ENCODE measurements at regions not wholly inside any gene's neighbourhood (a gene's known extent, or its start where the extent isn't known, plus 50 kb on each side); places are given as distances from the start of the nearest gene placed in this dataset.

DNA sequence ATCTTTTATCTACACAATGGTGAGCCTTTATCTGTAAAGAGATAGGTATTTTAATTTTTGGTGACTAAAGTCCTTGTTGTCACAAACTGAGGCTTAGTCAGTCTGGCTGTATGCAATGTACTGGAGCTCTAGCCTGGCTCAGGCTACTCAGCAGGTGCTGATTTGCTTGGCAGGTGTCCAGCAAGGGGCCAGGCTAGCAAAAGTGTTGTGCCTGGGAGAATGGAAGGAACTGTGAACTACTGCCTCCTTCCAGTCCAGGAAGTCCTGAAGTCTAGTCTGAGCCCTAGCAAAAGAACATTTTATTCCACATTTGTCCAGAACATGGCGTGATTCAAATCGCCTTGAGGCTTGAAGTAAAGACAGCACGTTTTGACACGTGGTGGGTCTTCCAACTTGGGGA, 260.5 kb downstream of the CCDC85A start:
- H3K4me3 ChIP-seq (ENCODE audit: low read depth, low read length) = no peak overlapping the region
- DNase-seq (ENCODE audit: low read depth) = peak; percentile 23

DNA sequence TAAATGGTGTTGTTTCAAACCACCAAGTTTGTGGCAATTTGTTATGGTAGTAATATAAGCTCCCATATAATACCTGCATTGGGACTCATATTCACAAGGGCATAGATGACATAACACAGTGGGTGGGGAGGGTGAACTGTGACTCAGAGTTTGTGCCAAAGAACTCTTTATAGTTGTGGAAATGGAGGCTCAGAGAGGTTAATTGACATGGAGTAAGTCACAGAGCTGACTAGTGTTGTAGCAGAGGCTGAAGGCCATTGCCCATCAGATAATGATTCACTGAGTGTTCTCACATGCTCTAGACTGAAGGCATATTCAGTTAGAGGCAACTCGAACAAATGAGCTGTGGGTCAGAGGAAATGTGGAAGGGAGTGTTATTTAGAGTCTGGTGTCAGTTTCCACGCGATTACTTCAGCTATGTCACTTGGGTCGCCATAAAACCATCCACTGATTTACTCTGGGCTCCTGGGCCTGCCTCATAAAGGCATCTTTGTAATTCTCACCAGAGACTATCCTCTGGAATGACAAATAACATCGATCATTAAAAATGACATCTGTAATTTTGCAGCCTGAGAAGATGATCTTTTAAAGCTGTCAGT, 264.7 kb downstream of the CCDC85A start:
- DNase-seq (ENCODE audit: low read depth) = no peak
- no peak overlapping the region for H3K4me3 ChIP-seq (ENCODE audit: low read depth, low read length)

DNA sequence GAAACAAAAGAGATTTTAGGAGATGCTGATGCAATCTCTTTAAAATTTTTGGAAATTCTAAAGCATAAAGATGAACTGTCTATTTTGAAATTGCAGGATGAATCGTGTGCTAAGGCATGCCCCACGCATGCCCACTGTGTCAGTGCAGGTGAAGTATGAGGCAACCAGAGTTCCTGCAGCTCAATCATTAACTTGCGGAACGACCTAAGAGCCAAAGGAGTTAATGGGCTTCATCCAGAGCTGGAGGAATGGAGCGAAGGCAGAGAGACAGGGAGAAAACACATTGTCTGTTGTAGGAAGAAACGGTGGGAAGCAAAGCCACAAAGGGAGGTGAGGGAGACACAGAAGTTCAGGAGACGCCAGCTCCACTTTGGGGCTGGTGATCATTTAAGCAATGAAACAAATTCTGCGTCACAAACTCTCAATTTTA, 265.2 kb downstream of the CCDC85A start:
- H3K4me3 ChIP-seq (ENCODE audit: low read depth, low read length) = no peak overlapping the region
- peak; percentile 17 for DNase-seq (ENCODE audit: low read depth)

DNA sequence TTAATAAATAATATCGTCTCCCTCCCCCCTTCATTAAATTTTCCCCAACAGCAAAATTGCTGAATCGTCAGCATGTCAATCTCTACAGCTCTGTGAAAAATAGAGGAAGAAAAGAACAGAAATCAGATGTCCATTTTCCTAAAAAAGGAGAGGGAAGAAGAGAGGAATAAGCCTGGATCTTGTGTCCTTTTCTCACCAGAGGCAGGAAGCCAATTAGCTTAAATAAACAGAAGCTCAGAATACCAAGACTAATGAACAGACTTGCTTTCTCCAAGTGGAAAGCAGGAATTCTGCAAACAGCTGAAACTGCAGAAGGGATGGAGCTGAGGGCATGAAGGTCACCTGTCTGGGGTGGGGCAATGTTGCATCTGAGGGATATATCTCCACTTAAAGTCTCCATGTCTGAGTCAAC, 265.7 kb downstream of the CCDC85A start:
- H3K4me3 ChIP-seq (ENCODE audit: low read depth, low read length) = no peak overlapping the region
- DNase-seq (ENCODE audit: low read depth) = no peak

DNA sequence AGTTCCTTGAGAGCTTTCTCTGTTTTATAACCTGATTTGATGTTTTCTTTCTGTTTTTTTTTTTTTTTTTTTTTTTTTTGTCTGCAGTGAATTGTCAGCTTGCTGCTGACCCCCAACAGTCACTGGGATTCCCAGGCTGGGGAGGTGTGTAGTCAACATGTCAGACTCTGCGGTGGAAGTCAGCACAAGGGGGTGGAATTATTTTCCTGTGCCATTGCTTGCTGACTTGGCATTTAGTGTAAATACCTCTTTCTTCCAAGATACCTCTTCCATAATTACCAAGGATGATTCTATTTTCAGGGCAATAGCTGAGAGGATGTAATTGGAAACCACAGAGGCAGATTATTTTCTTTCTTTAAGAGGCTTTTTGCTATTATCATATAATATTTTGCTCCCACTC, 266.3 kb downstream of the CCDC85A start:
- DNase-seq (ENCODE audit: low read depth) = no peak
- H3K4me3 ChIP-seq (ENCODE audit: low read depth, low read length) = no peak overlapping the region

DNA sequence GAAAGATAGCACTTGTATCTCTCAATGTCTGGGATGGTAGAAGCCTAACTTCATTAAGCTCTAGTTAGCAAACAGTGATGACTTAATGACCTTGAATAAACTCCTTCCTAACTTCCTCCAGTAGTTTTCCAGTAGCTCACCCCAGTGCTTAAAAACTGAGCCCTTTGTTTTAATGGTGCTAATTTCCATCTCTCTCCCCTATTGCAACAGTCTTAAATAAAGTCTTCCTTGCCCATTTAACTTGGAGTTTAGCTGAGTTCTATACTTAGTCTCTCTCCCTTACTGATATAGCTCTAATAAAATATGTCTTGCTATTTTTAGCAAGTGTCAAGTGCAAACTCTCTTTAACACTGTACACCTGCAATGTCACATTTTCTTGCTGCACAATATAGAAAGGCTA, 267.0 kb downstream of the CCDC85A start:
- no peak for DNase-seq (ENCODE audit: low read depth)
- H3K4me3 ChIP-seq (ENCODE audit: low read depth, low read length) = no peak overlapping the region

DNA sequence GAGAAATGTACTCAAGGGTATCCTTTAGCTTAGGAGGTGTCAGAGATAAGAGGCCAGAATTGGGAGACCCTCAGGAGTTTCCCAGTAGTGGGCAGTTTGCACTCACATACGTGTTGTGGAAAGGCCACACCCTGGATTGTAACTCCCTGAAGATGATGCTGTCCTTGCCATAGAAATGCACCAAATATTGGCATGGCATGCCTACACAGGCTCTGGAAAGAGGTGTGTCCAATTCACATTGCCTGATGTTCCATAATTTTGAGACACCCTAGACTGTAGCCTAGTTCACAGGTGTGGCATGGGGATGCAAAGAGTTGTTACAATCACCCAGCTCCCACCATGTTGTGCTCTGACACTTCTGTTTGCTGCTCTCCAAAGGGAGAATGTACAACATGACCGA, 271.9 kb downstream of the CCDC85A start:
- no peak for DNase-seq (ENCODE audit: low read depth)
- H3K4me3 ChIP-seq (ENCODE audit: low read depth, low read length) = no peak overlapping the region

DNA sequence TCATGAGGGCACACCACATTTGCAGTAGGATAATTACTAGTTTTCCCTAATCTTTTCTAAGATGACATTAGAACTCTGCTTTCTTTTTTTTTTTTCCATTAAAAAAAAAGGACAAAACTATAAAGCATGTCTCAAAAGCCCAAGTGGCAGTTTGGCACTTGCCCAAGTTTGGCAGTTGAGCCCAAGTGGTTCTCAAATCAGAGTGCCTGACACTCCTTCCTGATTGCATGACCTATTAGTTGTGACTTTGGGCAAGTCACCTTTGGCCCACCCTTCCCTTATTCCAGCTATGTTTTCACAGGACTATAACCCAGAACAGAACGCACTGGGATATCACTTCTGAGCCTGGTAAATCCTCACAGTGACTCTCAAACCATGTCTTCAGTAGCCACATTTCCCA, 273.0 kb downstream of the CCDC85A start:
- H3K4me3 ChIP-seq (ENCODE audit: low read depth, low read length) = no peak overlapping the region
- DNase-seq (ENCODE audit: low read depth) = no peak

DNA sequence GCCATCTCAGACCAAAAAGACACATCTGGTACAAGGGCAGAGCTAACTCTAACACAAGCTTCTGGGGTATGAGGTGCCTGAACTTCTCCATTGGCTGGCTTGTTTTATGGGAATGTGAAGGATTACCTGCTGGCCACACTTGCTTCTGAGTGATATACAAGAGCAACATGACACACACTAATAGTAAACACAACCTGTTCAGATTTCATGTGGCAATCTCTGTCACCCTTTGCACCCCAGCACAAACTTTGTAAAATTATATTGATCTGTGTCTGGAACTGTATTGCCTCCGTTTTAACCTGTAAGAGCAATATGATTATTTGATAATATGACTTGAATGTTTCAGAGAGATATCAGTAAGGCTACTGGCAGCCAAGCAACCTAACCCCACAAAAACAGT, 276.7 kb downstream of the CCDC85A start:
- DNase-seq (ENCODE audit: low read depth) = no peak
- H3K4me3 ChIP-seq (ENCODE audit: low read depth, low read length) = no peak overlapping the region

DNA sequence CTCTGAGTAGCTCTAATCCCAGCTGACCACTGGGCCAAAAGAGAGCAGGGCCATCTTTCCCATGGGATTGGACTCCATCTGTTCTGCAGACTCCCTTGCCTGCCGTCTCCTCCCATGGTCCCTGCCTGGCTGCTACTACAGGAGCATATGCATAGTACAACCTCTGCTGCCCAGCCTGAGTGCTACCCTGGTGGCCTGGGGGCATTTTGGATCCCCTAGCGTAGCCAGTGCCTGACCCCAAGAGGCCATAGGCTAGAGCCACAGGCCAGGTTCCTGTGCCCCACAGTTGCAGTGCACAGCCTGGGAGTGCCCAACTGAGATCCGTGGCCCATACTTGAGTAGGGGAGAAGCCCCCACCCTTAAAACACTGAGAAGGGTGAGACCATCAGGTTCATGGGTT, 280.3 kb downstream of the CCDC85A start:
- H3K4me3 ChIP-seq (ENCODE audit: low read depth, low read length) = no peak overlapping the region
- DNase-seq (ENCODE audit: low read depth) = no peak

DNA sequence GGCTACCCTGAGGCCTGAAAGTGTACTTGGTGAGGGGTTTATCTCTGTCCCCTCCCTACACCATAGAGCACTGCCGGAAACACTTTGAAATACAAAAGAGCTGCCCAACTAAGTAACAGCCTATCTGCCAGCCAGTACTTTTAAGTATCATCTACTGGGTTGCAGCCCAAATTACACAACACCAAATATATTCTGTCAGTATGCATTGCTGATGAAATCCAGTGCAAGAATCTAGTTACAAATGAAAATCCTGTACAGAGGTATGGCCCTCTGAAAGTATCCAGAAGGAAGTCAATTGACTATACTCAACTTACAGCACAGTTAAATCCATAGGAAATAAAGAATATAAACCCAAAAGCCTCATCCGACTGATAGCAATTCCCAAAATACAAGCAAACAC, 280.8 kb downstream of the CCDC85A start:
- H3K4me3 ChIP-seq (ENCODE audit: low read depth, low read length) = no peak overlapping the region
- DNase-seq (ENCODE audit: low read depth) = peak; percentile 65

DNA sequence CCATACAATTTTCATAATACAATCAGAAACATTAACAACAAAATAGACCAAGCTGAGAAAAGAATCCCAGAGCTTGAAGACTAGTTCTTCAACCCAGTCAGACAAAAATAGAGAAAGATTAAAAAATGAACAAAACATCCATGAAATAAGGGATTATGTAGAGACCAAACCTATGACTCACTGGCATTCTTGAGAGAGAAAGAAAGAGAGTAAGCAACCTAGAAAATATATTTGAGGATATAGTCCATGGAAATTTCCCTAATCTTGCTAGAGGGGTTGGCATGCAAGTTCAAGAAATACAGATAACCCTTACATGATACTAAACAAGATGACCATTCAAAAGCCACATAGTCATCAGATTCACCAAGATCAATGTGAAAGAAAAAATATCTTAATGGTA, 281.7 kb downstream of the CCDC85A start:
- no peak overlapping the region for H3K4me3 ChIP-seq (ENCODE audit: low read depth, low read length)
- DNase-seq (ENCODE audit: low read depth) = no peak

DNA sequence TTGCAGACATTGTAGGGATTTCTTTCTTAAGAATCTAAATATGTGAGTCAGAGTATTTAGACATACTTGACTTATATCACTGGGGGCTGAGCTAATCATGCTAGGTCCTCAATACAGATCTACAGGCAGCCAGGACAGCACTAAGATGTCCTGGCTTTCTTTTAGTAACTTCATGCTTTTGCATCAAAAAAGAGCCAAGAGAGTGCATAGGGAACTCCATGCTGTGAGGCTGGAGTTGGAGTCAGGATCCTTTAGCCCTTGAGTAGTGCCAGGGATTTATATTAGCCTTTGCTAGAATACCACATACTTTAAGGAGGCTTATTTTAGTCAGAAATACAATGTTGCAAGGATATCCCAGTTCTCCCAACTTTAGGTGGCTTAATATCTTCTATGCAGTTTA, 289.7 kb downstream of the CCDC85A start:
- DNase-seq (ENCODE audit: low read depth) = no peak
- no peak overlapping the region for H3K4me3 ChIP-seq (ENCODE audit: low read depth, low read length)

DNA sequence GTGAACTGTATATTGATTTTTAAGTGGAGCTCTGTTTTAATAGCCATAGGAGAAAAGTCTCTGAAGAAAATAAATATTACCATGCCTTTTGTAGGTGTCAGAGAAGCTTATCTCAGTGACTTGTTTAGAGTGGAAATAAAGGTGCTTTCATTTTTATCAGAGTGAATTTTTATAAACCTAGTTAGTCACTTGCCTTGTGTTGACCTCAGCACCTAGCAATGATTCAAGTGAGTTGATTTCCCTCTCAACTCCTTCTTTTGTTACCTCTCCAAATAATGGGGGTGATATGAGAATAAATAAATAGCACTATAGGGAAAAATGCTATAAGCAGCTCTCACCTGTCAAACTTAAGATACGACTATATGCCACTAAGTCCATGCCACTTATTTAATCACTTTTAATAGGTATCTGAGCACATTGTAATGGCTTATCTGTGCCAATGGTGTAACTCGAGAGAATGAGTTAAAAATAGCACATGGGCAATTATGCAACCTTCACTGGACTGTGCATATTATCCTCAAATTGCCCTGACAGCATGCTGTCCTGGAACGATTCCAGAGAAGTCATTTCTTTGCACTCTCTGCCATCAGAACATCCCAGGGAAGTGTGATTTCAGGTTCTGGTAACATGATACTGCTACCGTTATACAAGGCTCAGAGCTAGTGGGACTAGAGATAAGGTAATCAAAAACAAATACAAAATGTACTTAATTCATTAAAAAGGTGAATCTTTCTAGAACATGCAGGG, 290.8 kb downstream of the CCDC85A start:
- DNase-seq (ENCODE audit: low read depth) = peak; percentile 80
- H3K4me3 ChIP-seq (ENCODE audit: low read depth, low read length) = no peak overlapping the region

DNA sequence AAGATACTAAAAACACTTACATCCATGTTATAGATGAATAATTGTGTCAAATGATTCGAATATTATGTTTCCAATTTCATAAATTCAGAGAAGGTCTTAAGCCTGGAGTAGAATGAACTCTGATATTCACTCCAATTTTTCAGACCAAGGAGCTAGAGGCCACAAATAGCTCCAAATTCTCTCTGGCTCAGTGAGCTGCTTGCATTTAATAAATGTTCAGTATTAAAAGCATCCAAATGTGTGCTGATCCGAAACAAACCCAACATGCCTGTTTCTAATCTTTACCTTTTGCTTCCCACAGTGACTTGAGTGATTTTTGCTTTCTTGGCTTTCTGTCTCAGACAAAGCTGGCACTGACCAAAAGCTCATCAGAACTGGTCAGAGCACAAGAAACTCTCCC, 291.4 kb downstream of the CCDC85A start:
- no peak overlapping the region for H3K4me3 ChIP-seq (ENCODE audit: low read depth, low read length)
- DNase-seq (ENCODE audit: low read depth) = no peak

DNA sequence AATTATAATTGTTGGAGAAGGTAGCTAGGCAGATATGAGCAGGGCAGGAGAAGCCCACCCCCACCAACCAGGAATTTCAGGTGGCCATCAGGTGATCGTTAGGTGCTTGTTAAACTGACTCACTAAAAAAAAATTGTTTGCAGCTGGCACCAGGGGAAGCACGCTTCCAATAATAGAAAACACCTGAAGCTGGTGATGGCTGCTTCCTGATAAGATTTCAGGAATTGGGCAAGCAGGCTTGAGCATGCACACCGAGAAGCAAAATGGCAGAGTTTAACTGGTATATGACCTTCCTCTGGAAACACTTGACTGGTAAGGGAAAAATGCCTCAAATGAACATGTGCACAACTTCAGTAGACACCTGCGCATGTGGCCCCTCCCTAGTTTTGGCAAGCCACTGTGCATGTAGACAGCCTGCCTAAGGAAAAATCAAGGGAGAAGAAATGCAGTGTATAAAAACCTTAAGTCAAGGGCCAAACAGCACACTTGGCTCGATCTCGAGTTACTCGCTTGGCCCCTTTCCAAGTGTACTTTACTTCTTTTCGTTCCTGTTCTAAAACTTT, 292.8 kb downstream of the CCDC85A start:
- H3K4me3 ChIP-seq (ENCODE audit: low read depth, low read length) = no peak overlapping the region
- no peak for DNase-seq (ENCODE audit: low read depth)

DNA sequence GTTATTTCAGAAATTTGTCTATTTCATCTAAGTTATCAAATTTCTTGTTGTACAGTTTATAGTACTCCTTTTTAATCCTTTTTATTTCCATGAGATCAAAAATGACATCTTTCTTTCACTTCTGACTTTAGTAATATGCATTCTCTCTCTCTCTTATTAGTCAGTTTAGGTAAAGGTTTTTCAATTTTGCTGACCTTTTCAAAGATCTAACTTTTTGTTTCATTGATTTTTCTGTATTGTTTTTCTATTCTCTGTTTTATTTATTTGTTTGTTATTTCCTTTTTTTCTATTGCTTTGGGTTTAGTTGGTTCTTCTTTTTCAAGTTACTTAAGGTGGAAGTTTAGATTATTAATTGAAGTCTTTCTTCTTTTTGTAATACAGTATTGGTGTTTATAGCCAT, 294.2 kb downstream of the CCDC85A start:
- H3K4me3 ChIP-seq (ENCODE audit: low read depth, low read length) = no peak overlapping the region
- no peak for DNase-seq (ENCODE audit: low read depth)

DNA sequence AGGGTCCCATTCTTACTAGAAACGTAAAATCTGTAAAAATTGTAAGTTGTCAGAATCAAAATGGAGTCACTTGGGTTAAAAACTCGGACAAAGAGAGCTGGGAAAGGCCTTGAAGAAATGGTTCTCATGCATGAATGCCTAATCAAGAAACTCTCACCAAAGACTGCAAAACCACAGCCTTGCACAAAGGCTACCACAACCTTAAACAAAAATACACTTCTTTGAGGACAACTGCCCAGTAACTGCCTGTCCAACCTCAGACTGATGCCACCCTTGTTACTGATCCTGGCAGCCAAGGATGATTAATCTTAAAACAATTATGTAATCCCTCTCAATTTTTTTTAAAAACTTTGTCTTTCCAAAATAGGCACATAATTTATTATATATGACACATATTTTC, 299.3 kb downstream of the CCDC85A start:
- no peak for DNase-seq (ENCODE audit: low read depth)
- H3K4me3 ChIP-seq (ENCODE audit: low read depth, low read length) = no peak overlapping the region

DNA sequence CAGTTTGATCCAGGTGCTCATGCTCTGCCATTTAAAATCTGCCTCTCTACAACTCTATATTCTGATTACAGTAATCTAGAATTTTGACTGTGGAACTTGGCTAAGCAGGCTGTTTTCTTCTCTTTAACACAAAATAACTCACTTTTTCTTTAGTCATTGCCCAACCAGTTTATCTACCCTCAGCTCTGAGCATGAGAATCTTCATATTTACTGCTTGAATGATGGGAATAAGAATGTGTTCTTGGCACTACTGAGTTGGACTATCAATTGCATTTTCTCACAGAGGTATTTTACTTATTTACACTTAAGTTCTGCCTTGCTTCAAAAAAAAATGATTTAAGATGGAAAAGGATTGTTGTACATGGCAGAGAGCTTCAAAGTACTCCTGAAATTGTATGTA, 301.1 kb downstream of the CCDC85A start:
- no peak overlapping the region for H3K4me3 ChIP-seq (ENCODE audit: low read depth, low read length)
- no peak for DNase-seq (ENCODE audit: low read depth)

DNA sequence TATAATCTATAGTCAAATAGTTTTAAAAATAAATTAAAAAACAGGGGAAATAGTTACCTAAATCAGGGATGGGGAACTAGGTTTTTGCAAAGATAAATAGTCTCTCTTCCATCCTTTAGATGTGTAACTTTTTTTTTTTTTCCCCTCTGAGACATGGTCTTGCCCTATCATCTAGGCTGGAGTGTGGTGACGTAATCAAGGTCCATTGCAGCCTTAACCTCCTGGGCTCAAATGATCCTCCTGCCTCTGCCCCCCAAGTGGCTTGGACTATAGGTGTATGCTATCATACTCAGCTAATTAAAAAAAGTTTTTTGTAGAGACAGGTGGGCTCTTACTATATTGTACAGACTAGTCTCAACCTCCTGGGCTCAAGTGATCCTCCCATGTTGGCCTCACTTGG, 316.5 kb downstream of the CCDC85A start:
- DNase-seq (ENCODE audit: low read depth) = no peak

DNA sequence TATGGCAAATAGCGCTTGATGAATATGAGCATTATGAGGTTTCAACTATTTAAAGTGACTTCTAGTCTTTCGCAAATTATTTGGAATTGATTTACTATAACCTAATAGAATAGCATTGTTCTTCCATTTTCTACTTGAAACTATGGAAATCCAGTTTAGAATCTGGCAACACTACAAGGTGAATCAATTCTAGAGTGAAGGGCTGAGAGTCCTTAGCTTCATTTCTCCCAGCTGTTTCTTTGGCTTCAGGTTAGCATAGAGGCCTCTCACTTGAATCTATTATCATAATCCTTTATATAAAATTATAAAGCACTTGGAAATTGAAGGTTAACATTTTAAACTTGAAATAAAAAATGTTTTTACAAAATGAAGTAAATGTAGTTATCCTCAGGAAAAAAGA, 318.8 kb downstream of the CCDC85A start:
- H3K4me3 ChIP-seq (ENCODE audit: low read depth, low read length) = no peak overlapping the region
- DNase-seq (ENCODE audit: low read depth) = no peak

More for the DNA sequence above, 316.5 kb downstream of the CCDC85A start:
- H3K4me3 ChIP-seq (ENCODE audit: low read depth, low read length) = no peak overlapping the region
